Natural killer cell (primary cell): ENCODE measurements at regions not wholly inside any gene's neighbourhood (a gene's known extent, or its start where the extent isn't known, plus 50 kb on each side); places are given as distances from the start of the nearest gene placed in this dataset.

Experiments
- ATAC-seq, 3 donors: fragments of 150-1000 bp in 2 of 3; fragments of 200-7000 bp in 1 of 3; cut with Tn5 transposase; 1 replicate in 1 of 3; 2 replicates in 2 of 3; pipeline ENCODE4 v1.10.0; 2021; ENCODE audit warnings: mild to moderate bottlenecking in 2 of 3, moderate library complexity in 2 of 3
- DNase-seq, 2 donors: peaks; one replicate each; pipeline versions ENCODE4 v3.0.0 to v3.0.0-alpha.2; 2013 to 2021; ENCODE audit warnings: mixed read lengths in 1 of 2
- H3K27ac ChIP-seq: one replicate; pipeline ENCODE4 v1.5.1; 2013; ENCODE audit warnings: mild to moderate bottlenecking, low read length
- H3K27me3 ChIP-seq: one replicate; pipeline ENCODE4 v1.6.1; 2013; ENCODE audit warnings: low read length; ENCODE audit not compliant: control insufficient read depth, insufficient read depth
- H3K36me3 ChIP-seq: one replicate; pipeline ENCODE4 v1.6.1; 2013; ENCODE audit warnings: low read length; ENCODE audit not compliant: control insufficient read depth, insufficient read depth
- H3K4me1 ChIP-seq: one replicate; pipeline ENCODE4 v1.6.1; 2013; ENCODE audit warnings: low read length; ENCODE audit not compliant: control insufficient read depth, insufficient read depth
- H3K4me3 ChIP-seq: one replicate; pipeline ENCODE4 v1.5.1; 2013; ENCODE audit warnings: low read length
- H3K9me3 ChIP-seq: one replicate; pipeline ENCODE4 v1.6.1; 2013; ENCODE audit warnings: low read length; ENCODE audit not compliant: control insufficient read depth, insufficient read depth
- H3K27ac Mint-ChIP-seq, 2 donors: one replicate each; pipeline ENCODE4 v1.8.0; 2022; ENCODE audit warnings: mild to moderate bottlenecking in 2 of 2, mixed read lengths in 2 of 2, moderate library complexity in 1 of 2
- H3K27me3 Mint-ChIP-seq, 2 donors: one replicate each; pipeline ENCODE4 v1.8.0; 2022; ENCODE audit warnings: low read depth in 2 of 2, mixed read lengths in 2 of 2
- H3K36me3 Mint-ChIP-seq: one replicate; pipeline ENCODE4 v1.8.0; 2022; ENCODE audit warnings: mixed read lengths
- H3K4me1 Mint-ChIP-seq, 2 donors: one replicate each; pipeline ENCODE4 v1.8.0; 2022; ENCODE audit warnings: mixed read lengths in 2 of 2
- H3K4me3 Mint-ChIP-seq: one replicate; pipeline ENCODE4 v1.8.0; 2022; ENCODE audit warnings: mild to moderate bottlenecking, moderate library complexity, mixed read lengths
- H3K9me3 Mint-ChIP-seq, 2 donors: one replicate each; pipeline ENCODE4 v1.8.0; 2022; ENCODE audit warnings: mixed read lengths in 2 of 2
- CTCF ChIP-seq: fragments of 200-600 bp; IDR thresholded peaks from one replicate; pipeline ENCODE4 v1.8.0; 2022; ENCODE audit warnings: antibody characterized with exemption
- WGBS: methylation state at CpG from one replicate; pipeline ENCODE4 v1.1.7; 2013; ENCODE audit warnings: missing lambda C conversion rate; ENCODE audit not compliant: insufficient coverage; 5-methylcytosine and 5-hydroxymethylcytosine counted together
- intact Hi-C: fragments of 100-400 bp; cut with micrococcal nuclease; formaldehyde crosslinking; loops from one replicate; pipeline ENCODE4 v1.14.2; 2022

- H3K27ac ChIP-seq, result no peak overlapping the region
- Mint-ChIP-seq H3K27me3 (no peaks in the 10 kb centered on the region), H3K36me3 (no peaks in the 10 kb centered on the region), H3K9me3 (peaks cover 3 to 10% of the 10 kb centered on the region in 2 donors), H3K27ac (no peak overlapping the region), H3K4me1 (no peaks in the 10 kb centered on the region), H3K4me3 (no peak overlapping the region)
- no peak for DNase-seq
- TF ChIP-seq CTCF, result no peak
- no peak overlapping the region for H3K4me3 ChIP-seq
- no peaks in the 10 kb centered on the region for H3K4me1 ChIP-seq
- H3K36me3 ChIP-seq, result no peaks in the 10 kb centered on the region
- ATAC-seq, result no peak
- 50% methylated on average over 4 of the region's 4 CpGs for WGBS
- intact Hi-C loops, result no loop called here
- no peaks in the 10 kb centered on the region for H3K27me3 ChIP-seq
- H3K9me3 ChIP-seq, result peaks cover 6% of the 10 kb centered on the region
Observed at GRCh38 chr10:105342606-105343005, 701.5 kb downstream of the SORCS3 start.

- H3K9me3 ChIP-seq, result peaks cover 6% of the 10 kb centered on the region
- H3K27ac ChIP-seq, result no peak overlapping the region
- ATAC-seq (no peak), DNase-seq (no peak)
- H3K4me1 ChIP-seq, result no peaks in the 10 kb centered on the region
- Mint-ChIP-seq H3K4me3 (no peak overlapping the region), H3K27me3 (no peaks in the 10 kb centered on the region), H3K4me1 (no peaks in the 10 kb centered on the region), H3K9me3 (peaks cover 3 to 5% of the 10 kb centered on the region in 2 donors), H3K27ac (no peak overlapping the region), H3K36me3 (no peaks in the 10 kb centered on the region)
- TF ChIP-seq CTCF, result no peak
- H3K36me3 ChIP-seq, result no peaks in the 10 kb centered on the region
- WGBS, result no CpG with 5 or more reads among the region's 1 CpG
- intact Hi-C loops, result no loop called here
- no peak overlapping the region for H3K4me3 ChIP-seq
- H3K27me3 ChIP-seq, result no peaks in the 10 kb centered on the region
Observed at GRCh38 chr10:105339669-105340068, 698.6 kb downstream of the SORCS3 start.

DNA sequence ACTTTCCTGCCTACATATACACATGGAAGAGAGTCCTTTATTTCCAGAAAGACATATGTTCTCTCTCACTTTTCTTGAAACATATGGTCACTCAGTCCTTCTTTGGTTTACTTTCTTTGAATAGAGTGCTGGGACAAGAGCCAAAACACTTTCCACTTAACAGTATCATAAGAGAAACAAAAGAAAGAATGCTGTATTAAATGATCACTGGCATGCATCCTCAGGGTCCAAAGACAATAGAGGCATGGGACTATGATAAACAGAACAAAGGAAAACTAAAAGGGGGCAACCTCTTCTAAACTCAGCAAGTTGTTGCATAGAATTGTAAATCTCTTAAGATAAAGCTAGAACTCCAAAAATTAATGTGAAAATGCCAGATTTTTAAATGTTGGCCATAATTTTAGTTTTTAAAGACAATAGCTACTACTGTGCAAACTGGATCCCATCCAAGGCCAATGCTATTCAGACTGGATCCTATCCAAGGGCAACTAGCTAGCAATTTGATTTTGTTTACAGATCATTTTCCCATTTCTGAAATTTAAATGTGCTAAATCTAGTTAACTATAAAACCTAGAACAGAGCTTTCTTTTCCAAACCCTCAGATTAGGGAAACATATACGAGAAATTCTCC, 687.5 kb downstream of the SORCS3 start:
- peaks cover 7% of the 10 kb centered on the region for H3K9me3 ChIP-seq
- H3K4me1 ChIP-seq, result no peaks in the 10 kb centered on the region
- H3K4me3 ChIP-seq, result no peak overlapping the region
- peaks cover 4% of the 10 kb centered on the region for H3K36me3 Mint-ChIP-seq
- no peaks in the 10 kb centered on the region for H3K4me1 Mint-ChIP-seq
- H3K27ac ChIP-seq, result no peak overlapping the region
- no peak overlapping the region for H3K4me3 Mint-ChIP-seq
- ATAC-seq, result no peak
- no peaks in the 10 kb centered on the region for H3K27me3 Mint-ChIP-seq
- DNase-seq, result no peak
- H3K9me3 Mint-ChIP-seq, result peaks cover 10 to 13% of the 10 kb centered on the region in 2 donors
- intact Hi-C loops, result no loop called here
- 100% methylated on average over 1 of the region's 1 CpG for WGBS
- H3K27me3 ChIP-seq, result no peaks in the 10 kb centered on the region
- TF ChIP-seq CTCF, result no peak
- no peak overlapping the region for H3K27ac Mint-ChIP-seq
- H3K36me3 ChIP-seq, result no peaks in the 10 kb centered on the region
